Stomach (tissue), 8 donors: ENCODE measurements at regions not wholly inside any gene's neighbourhood (a gene's known extent, or its start where the extent isn't known, plus 50 kb on each side); places are given as distances from the start of the nearest gene placed in this dataset.

ENCODE experiments used
- DNase-seq, 2 donors: peaks; one replicate each; pipeline versions ENCODE4 v3.0.0 to v3.0.0-alpha.2; 2013 to 2019
- H3K27ac ChIP-seq, 5 donors: fragments of 200-600 bp in 4 of 5; sonication (generic) in 4 of 5; one replicate each; pipeline ENCODE4 v1.5.1; 2013 to 2019; ENCODE audit warnings: mild to moderate bottlenecking in 1 of 5, moderate library complexity in 1 of 5
- H3K27me3 ChIP-seq, 3 donors: fragments of 200-600 bp; sonication (generic); one replicate each; pipeline ENCODE4 v1.5.1; 2017 to 2019; ENCODE audit warnings: mixed run types in 1 of 3
- H3K36me3 ChIP-seq, 4 donors: fragments of 200-600 bp; sonication (generic); 1 replicate in 3 of 4; 2 replicates in 1 of 4; pipeline ENCODE4 v1.5.1; 2016 to 2019
- H3K4me1 ChIP-seq, 4 donors: fragments of 200-600 bp; sonication (generic); one replicate each; pipeline ENCODE4 v1.5.1; 2016 to 2019
- H3K4me3 ChIP-seq, 4 donors: fragments of 200-600 bp; sonication (generic) in 3 of 4; one replicate each; pipeline ENCODE4 v1.5.1; 2016 to 2019; ENCODE audit warnings: mild to moderate bottlenecking in 1 of 4
- H3K9me3 ChIP-seq, 4 donors: fragments of 200-600 bp; sonication (generic); one replicate each; pipeline ENCODE4 v1.5.1; 2016 to 2019
- CTCF ChIP-seq, 7 experiments: fragments of 450-650 bp in 4 of 7; fragments of 200-600 bp in 3 of 7; sonication (generic) in 3 of 7; IDR thresholded peaks; one replicate each; pipeline ENCODE4 v1.5.1; 2016 to 2019; ENCODE audit warnings: antibody characterized with exemption in 7 of 7, control low read depth in 2 of 7, mild to moderate bottlenecking in 1 of 7
- EP300 ChIP-seq: sonication (generic); formaldehyde crosslinking; IDR thresholded peaks from one replicate; pipeline ENCODE4 v1.6.1; 2017; ENCODE audit warnings: antibody characterized with exemption
- POLR2A ChIP-seq, 4 donors: fragments of 450-650 bp; IDR thresholded peaks; one replicate each; pipeline ENCODE4 v1.6.1; 2016; ENCODE audit warnings: antibody characterized with exemption in 4 of 4, control low read depth in 2 of 4, mild to moderate bottlenecking in 1 of 4, moderate library complexity in 1 of 4
- POLR2AphosphoS5 ChIP-seq, 3 donors: sonication (generic); formaldehyde crosslinking; IDR thresholded peaks; one replicate each; pipeline ENCODE4 v1.6.1; 2016; ENCODE audit warnings: antibody characterized with exemption in 3 of 3
- WGBS, 5 donors: extraction: QIAGEN DNeasy Blood & Tissue Kit in 3 of 5; methylation state at CpG; one replicate each; pipeline versions ENCODE4 v1.1.5 to v1.1.7; 2013 to 2018; 5-methylcytosine and 5-hydroxymethylcytosine counted together
- intact Hi-C: fragments of 100-400 bp; cut with DNase I; formaldehyde crosslinking; loops from one replicate; pipeline ENCODE4 v1.15.1; 2023; ENCODE audit warnings: low total_unique reads
- donor health status: healthy with polysubstance abuse.
- donor health status: Bipolar disorder and iron deficiency.
- donor health status: healthy.

GRCh38 chr13:29956853-29957252, 106.4 kb upstream of the UBL3 start:
- H3K9me3 ChIP-seq: no peaks in the 10 kb centered on the region
- H3K4me3 ChIP-seq: peak overlapping the region in 1 of 4 donors; percentile 11
- DNase-seq: no peak
- WGBS, 5 donors: 30 to 42% (median 32%) methylated on average over 4 of the region's 4 CpGs
- TF ChIP-seq POLR2AphosphoS5 (IDR thresholded peaks at IDR 0.05): no peak
- TF ChIP-seq POLR2A (IDR thresholded peaks at IDR 0.05): no peak
- no peak for TF ChIP-seq EP300
- H3K4me1 ChIP-seq: peaks cover 0 to 7% (median 0%) of the 10 kb centered on the region in 4 donors
- intact Hi-C loops: no loop called here
- H3K27ac ChIP-seq: no peak overlapping the region
- no peaks in the 10 kb centered on the region for H3K36me3 ChIP-seq
- no peaks in the 10 kb centered on the region for H3K27me3 ChIP-seq

GRCh38 chr13:29955137-29955650, 104.8 kb upstream of the UBL3 start:
- H3K27ac ChIP-seq: no peak overlapping the region
- no peaks in the 10 kb centered on the region for H3K27me3 ChIP-seq
- H3K36me3 ChIP-seq: no peaks in the 10 kb centered on the region
- H3K4me1 ChIP-seq: peaks cover 0 to 7% (median 0%) of the 10 kb centered on the region in 4 donors
- TF ChIP-seq CTCF (IDR thresholded peaks at IDR 0.05) (no peak), POLR2AphosphoS5 (IDR thresholded peaks at IDR 0.05) (no peak), EP300 (no peak), POLR2A (IDR thresholded peaks at IDR 0.05) (no peak)
- intact Hi-C loops: no loop called here
- WGBS, 5 donors: 68 to 95% (median 85%) methylated on average over 2 of the region's 2 CpGs
- no peak for DNase-seq
- H3K9me3 ChIP-seq: no peaks in the 10 kb centered on the region
- H3K4me3 ChIP-seq: no peak overlapping the region

GRCh38 chr13:29954082-29955028, 103.9 kb upstream of the UBL3 start:
- Histone ChIP-seq H3K4me1 (peaks cover 0 to 7% (median 0%) of the 10 kb centered on the region in 4 donors), H3K36me3 (no peaks in the 10 kb centered on the region), H3K4me3 (no peak overlapping the region), H3K27me3 (peaks cover 0 to under 1% (median 0%) of the 10 kb centered on the region in 3 donors), H3K9me3 (no peaks in the 10 kb centered on the region), H3K27ac (no peak overlapping the region)
- WGBS, 5 donors: 71 to 80% (median 75%) methylated on average over 23 of the region's 23 CpGs
- TF ChIP-seq POLR2A (IDR thresholded peaks at IDR 0.05) (no peak), CTCF (IDR thresholded peaks at IDR 0.05) (no peak), POLR2AphosphoS5 (IDR thresholded peaks at IDR 0.05) (no peak), EP300 (no peak)
- peak in 1 of 2 donors; percentile 39 for DNase-seq
- intact Hi-C loops: no loop called here

GRCh38 chr13:29953542-29953941, 103.1 kb upstream of the UBL3 start:
- H3K4me3 ChIP-seq: no peak overlapping the region
- intact Hi-C loops: no loop called here
- DNase-seq: no peak
- no peak overlapping the region for H3K27ac ChIP-seq
- peaks cover 0 to 4% (median 0%) of the 10 kb centered on the region in 3 donors for H3K27me3 ChIP-seq
- no peaks in the 10 kb centered on the region for H3K9me3 ChIP-seq
- H3K4me1 ChIP-seq: peaks cover 0 to 11% (median 3%) of the 10 kb centered on the region in 4 donors
- no peak for TF ChIP-seq POLR2AphosphoS5 (IDR thresholded peaks at IDR 0.05)
- WGBS, 5 donors: 71 to 82% (median 81%) methylated on average over 8 of the region's 8 CpGs
- no peaks in the 10 kb centered on the region for H3K36me3 ChIP-seq

GRCh38 chr13:29952245-29952644, 101.8 kb upstream of the UBL3 start:
- no peak for DNase-seq
- intact Hi-C loops: no loop called here
- peaks cover 0 to 13% (median 6%) of the 10 kb centered on the region in 4 donors for H3K4me1 ChIP-seq
- peaks cover 0 to 4% (median 0%) of the 10 kb centered on the region in 3 donors for H3K27me3 ChIP-seq
- 89 to 94% (median 93%) methylated on average over 4 of the region's 4 CpGs for WGBS, 5 donors
- no peaks in the 10 kb centered on the region for H3K36me3 ChIP-seq
- no peak for TF ChIP-seq EP300
- TF ChIP-seq POLR2A (IDR thresholded peaks at IDR 0.05): no peak
- TF ChIP-seq POLR2AphosphoS5 (IDR thresholded peaks at IDR 0.05): no peak
- TF ChIP-seq CTCF (IDR thresholded peaks at IDR 0.05): no peak
- H3K4me3 ChIP-seq: no peak overlapping the region
- H3K27ac ChIP-seq: no peak overlapping the region
- no peaks in the 10 kb centered on the region for H3K9me3 ChIP-seq
